ENCODE measurements at regions not wholly inside any gene's neighbourhood (a gene's known extent, or its start where the extent isn't known, plus 50 kb on each side); places are given as distances from the start of the nearest gene placed in this dataset.

- DNase-seq, result no peak
These were observed 128.0 kb downstream of the TMA16 start for GRCh38 chr4:163622379-163623035.

- DNase-seq, result no peak
These were observed 129.3 kb downstream of the TMA16 start for GRCh38 chr4:163623787-163624186.

- DNase-seq, result no peak
These were observed 130.2 kb downstream of the TMA16 start for GRCh38 chr4:163624727-163625126.

- DNase-seq, result no peak
These were observed 136.8 kb downstream of the TMA16 start for GRCh38 chr4:163631288-163631687.

GRCh38 chr4:163638909-163639308, 144.4 kb downstream of the TMA16 start:
- no peak for DNase-seq

GRCh38 chr4:163649557-163650091, 155.1 kb downstream of the TMA16 start:
- DNase-seq, result no peak

GRCh38 chr4:163651761-163652160, 157.3 kb downstream of the TMA16 start:
- no peak for DNase-seq

GRCh38 chr4:163654621-163655020, 160.1 kb downstream of the TMA16 start:
- no peak for DNase-seq

- DNase-seq, result no peak
These were observed 166.1 kb downstream of the TMA16 start for GRCh38 chr4:163660636-163661035.

GRCh38 chr4:163662768-163663167, 168.3 kb downstream of the TMA16 start:
- DNase-seq, result no peak

GRCh38 chr4:163663454-163664225, 169.2 kb downstream of the TMA16 start:
- DNase-seq, result no peak

- no peak for DNase-seq
These were observed 170.6 kb downstream of the TMA16 start for GRCh38 chr4:163665101-163665500.

- DNase-seq, result no peak
These were observed 171.2 kb downstream of the TMA16 start for GRCh38 chr4:163665521-163666331.

- no peak for DNase-seq
These were observed 171.9 kb downstream of the TMA16 start for GRCh38 chr4:163666332-163666873.

- no peak for DNase-seq
These were observed 178.3 kb downstream of the TMA16 start for GRCh38 chr4:163672751-163673150.

GRCh38 chr4:163673848-163674697, 179.6 kb downstream of the TMA16 start:
- no peak for DNase-seq

- DNase-seq, result no peak
These were observed 184.7 kb downstream of the TMA16 start for GRCh38 chr4:163679189-163679588.

- no peak for DNase-seq
These were observed 186.1 kb downstream of the TMA16 start for GRCh38 chr4:163680386-163681098.

GRCh38 chr4:163681208-163681821, 186.8 kb downstream of the TMA16 start:
- no peak for DNase-seq

GRCh38 chr4:163688856-163689255, 194.4 kb downstream of the TMA16 start:
- no peak for DNase-seq
